ENCODE measurements at regions not wholly inside any gene's neighbourhood (a gene's known extent, or its start where the extent isn't known, plus 50 kb on each side); places are given as distances from the start of the nearest gene placed in this dataset.
A peak's percentile ranks its signal among the peaks of the same experiment; 100 is the strongest.

DNA sequence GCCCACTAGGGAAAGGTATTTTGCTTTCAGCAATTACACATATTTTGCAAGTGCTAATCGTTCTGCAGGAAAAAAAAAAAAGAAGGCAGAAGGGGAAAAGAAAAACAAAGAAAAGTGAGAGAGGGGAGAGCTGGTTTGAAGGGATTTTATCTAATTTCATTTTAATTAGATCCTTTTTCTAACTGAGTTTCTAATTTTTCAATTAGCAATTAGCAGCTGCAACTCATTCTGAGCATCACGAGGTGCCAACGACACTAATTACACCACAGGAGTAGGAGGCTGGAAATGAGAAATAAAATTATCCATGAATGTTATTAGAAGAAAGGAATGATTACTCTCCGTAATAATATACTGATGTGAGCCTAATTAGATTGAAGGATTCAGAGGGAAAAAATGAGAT, 481.0 kb upstream of the CAMK1G start:
- DNase-seq (ENCODE audit: low read depth in 4 of 6, low spot score in 6 of 6) = peak in 2 of 6 donors; percentile 69 to 92
- no peaks in the 10 kb centered on the region for H3K27me3 ChIP-seq (ENCODE audit: control insufficient read depth, insufficient read depth, low read length)
- WGBS (ENCODE audit: insufficient coverage) = no CpG with 5 or more reads among the region's 4 CpGs

DNA sequence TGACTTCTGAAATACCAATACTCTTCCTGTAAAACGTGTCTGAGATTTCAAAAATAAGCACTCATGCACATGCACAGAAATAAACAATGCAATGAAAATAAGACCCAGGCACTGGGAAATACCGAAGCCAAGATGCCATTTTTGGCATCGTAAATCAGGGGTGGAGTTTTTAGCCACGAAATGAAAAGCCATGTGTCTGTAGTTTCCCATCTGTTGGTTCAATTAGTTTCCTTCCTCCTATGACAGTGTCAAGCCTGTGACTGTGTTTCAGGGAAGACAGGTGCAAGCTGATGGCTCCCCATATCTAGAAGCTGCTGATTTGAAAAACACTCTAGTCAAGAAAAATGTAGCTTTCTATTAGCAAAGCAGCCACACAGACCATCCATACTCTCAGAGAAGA, 480.4 kb upstream of the CAMK1G start:
- H3K27ac ChIP-seq (ENCODE audit: low read depth, low read length) = no peak overlapping the region
- DNase-seq (ENCODE audit: low read depth in 4 of 6, low spot score in 6 of 6) = peak in 2 of 6 donors; percentile 82 to 91
- H3K27me3 ChIP-seq (ENCODE audit: control insufficient read depth, insufficient read depth, low read length) = no peaks in the 10 kb centered on the region
- no peak overlapping the region for H3K4me3 ChIP-seq (ENCODE audit: low read depth, low read length)
- WGBS (ENCODE audit: insufficient coverage) = 50% methylated on average over 2 of the region's 4 CpGs
- no peaks in the 10 kb centered on the region for H3K9me3 ChIP-seq (ENCODE audit: control insufficient read depth, insufficient read depth, low read length)
- no peaks in the 10 kb centered on the region for H3K36me3 ChIP-seq (ENCODE audit: control insufficient read depth, insufficient read depth, low read length)
- peaks cover 21% of the 10 kb centered on the region for H3K4me1 ChIP-seq (ENCODE audit: control insufficient read depth, insufficient read depth, low read length)

More for the DNA sequence above, 481.0 kb upstream of the CAMK1G start:
- Histone ChIP-seq H3K36me3 (ENCODE audit: control insufficient read depth, insufficient read depth, low read length) (no peaks in the 10 kb centered on the region), H3K9me3 (ENCODE audit: control insufficient read depth, insufficient read depth, low read length) (no peaks in the 10 kb centered on the region), H3K4me1 (ENCODE audit: control insufficient read depth, insufficient read depth, low read length) (peaks cover 21% of the 10 kb centered on the region), H3K4me3 (ENCODE audit: low read depth, low read length) (no peak overlapping the region), H3K27ac (ENCODE audit: low read depth, low read length) (no peak overlapping the region)

DNA sequence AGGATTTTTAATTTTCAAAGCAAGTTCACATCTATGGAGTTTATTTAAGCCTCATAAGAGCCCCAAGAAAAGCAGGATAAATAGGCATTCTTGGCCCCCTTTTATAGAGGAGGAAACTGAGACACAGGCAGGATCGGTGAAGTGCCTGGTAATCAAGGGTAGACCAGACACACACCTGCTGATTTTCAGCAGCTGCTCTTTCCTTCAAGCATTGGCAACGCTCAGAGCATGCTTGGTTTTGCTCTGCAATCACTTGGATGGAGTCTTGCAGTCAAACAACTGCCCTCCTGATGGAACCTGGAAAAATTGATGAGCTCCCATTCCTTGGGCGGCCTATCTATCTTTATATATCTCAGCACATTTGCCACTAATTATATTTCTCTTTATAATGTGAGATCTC, 478.9 kb upstream of the CAMK1G start:
- WGBS (ENCODE audit: insufficient coverage) = 42% methylated on average over 2 of the region's 3 CpGs
- Histone ChIP-seq H3K4me1 (ENCODE audit: control insufficient read depth, insufficient read depth, low read length) (peaks cover 21% of the 10 kb centered on the region), H3K27me3 (ENCODE audit: control insufficient read depth, insufficient read depth, low read length) (no peaks in the 10 kb centered on the region), H3K36me3 (ENCODE audit: control insufficient read depth, insufficient read depth, low read length) (no peaks in the 10 kb centered on the region), H3K4me3 (ENCODE audit: low read depth, low read length) (no peak overlapping the region), H3K27ac (ENCODE audit: low read depth, low read length) (no peak overlapping the region), H3K9me3 (ENCODE audit: control insufficient read depth, insufficient read depth, low read length) (no peaks in the 10 kb centered on the region)
- peak in 1 of 6 donors; percentile 68 for DNase-seq (ENCODE audit: low read depth in 4 of 6, low spot score in 6 of 6)

DNA sequence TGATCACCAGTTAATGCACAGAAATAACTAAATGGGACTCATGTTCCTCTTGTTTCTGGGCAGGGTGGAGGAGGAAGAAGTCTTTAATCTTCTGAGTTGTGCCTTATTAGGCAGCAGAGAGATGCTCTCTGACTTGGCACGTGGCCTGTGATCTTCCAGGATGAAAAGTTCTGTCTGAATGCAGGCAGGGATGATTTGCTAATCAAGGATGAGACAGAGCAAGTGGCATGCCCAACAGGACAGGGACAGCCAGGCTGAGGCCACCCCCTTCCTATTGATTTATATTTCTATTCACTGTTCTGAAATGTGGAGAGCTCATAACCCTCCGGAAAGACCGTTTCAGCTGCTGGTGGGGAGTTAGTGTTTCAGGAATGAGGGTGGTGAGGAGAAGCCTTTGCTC, 477.8 kb upstream of the CAMK1G start:
- Histone ChIP-seq H3K27me3 (ENCODE audit: control insufficient read depth, insufficient read depth, low read length) (no peaks in the 10 kb centered on the region), H3K4me1 (ENCODE audit: control insufficient read depth, insufficient read depth, low read length) (peaks cover 18% of the 10 kb centered on the region), H3K36me3 (ENCODE audit: control insufficient read depth, insufficient read depth, low read length) (no peaks in the 10 kb centered on the region), H3K4me3 (ENCODE audit: low read depth, low read length) (no peak overlapping the region), H3K9me3 (ENCODE audit: control insufficient read depth, insufficient read depth, low read length) (no peaks in the 10 kb centered on the region), H3K27ac (ENCODE audit: low read depth, low read length) (no peak overlapping the region)
- no peak for DNase-seq (ENCODE audit: low read depth in 4 of 6, low spot score in 6 of 6)
- 25% methylated on average over 1 of the region's 3 CpGs for WGBS (ENCODE audit: insufficient coverage)

DNA sequence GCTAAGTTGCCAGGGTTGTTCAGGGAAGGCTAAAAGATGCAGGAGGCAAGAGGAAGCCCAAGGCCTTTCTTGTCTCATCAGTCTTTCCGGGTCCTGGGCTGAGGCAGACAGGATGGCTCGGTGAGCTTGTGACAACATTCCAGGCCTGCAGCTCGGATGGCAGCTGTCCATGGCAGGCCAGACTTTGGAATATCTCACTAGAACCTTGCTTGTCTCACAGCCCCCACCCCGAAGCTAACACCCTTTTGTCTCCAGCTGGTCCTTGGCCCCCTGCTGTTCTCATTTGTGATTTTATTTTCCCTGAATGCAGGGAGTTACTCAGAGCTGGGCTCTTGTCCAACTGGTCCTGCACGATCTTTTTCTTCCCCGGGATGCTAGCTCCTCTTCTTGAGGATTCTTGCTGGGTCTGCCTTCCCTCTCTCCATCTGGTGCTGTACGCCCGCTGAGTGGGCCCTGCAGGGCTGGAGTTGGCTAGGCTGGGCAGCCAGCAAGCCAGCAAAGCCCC, 477.2 kb upstream of the CAMK1G start:
- Histone ChIP-seq H3K27ac (ENCODE audit: low read depth, low read length) (no peak overlapping the region), H3K9me3 (ENCODE audit: control insufficient read depth, insufficient read depth, low read length) (no peaks in the 10 kb centered on the region), H3K4me3 (ENCODE audit: low read depth, low read length) (no peak overlapping the region), H3K4me1 (ENCODE audit: control insufficient read depth, insufficient read depth, low read length) (peaks cover 18% of the 10 kb centered on the region), H3K27me3 (ENCODE audit: control insufficient read depth, insufficient read depth, low read length) (no peaks in the 10 kb centered on the region), H3K36me3 (ENCODE audit: control insufficient read depth, insufficient read depth, low read length) (no peaks in the 10 kb centered on the region)
- DNase-seq (ENCODE audit: low read depth in 4 of 6, low spot score in 6 of 6) = peak in 3 of 6 donors; percentile 51 to 97 (median 84)
- 13% methylated on average over 8 of the region's 8 CpGs for WGBS (ENCODE audit: insufficient coverage)

DNA sequence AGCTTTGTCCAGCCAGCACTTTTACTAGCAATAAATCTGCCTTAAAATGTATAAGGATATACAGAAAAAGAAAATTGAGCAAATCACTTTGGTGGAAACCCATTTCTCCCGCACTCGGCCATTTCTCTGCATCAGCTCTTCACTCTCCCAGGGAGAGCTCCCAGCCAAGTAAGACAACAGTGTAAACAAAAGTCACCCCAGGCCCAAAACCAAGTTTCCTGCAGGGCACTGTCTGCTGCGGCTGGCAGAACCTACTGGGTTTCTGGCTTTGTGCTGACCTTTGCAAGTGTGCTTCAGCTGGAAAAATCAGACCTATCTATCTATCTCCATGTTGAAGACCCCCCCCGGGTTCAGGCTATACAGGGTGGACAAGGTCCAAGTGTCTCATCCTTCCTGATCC, 476.7 kb upstream of the CAMK1G start:
- Histone ChIP-seq H3K4me3 (ENCODE audit: low read depth, low read length) (no peak overlapping the region), H3K27ac (ENCODE audit: low read depth, low read length) (no peak overlapping the region), H3K27me3 (ENCODE audit: control insufficient read depth, insufficient read depth, low read length) (no peaks in the 10 kb centered on the region), H3K9me3 (ENCODE audit: control insufficient read depth, insufficient read depth, low read length) (no peaks in the 10 kb centered on the region), H3K4me1 (ENCODE audit: control insufficient read depth, insufficient read depth, low read length) (peaks cover 18% of the 10 kb centered on the region), H3K36me3 (ENCODE audit: control insufficient read depth, insufficient read depth, low read length) (no peaks in the 10 kb centered on the region)
- DNase-seq (ENCODE audit: low read depth in 4 of 6, low spot score in 6 of 6) = no peak
- 42% methylated on average over 2 of the region's 4 CpGs for WGBS (ENCODE audit: insufficient coverage)

DNA sequence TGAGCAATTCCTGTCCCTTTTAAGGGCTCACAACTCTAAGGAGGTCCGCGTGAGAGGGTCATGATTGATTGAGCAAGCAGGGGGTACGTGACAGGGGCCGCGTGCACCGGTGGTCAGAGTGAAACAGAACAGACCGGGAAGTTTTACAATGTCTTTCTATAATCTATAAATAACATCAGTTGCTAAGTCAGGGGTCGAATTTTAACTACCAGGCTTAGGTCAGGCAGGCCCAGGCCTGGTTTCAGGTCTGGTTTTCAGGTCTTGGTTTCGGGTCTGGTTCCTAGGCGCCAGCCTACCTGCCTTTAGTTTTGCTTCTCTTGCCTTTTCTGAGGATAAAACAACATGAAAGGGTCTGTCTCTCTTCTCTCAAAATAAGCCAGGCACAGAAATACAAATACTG, 476.0 kb upstream of the CAMK1G start:
- Histone ChIP-seq H3K9me3 (ENCODE audit: control insufficient read depth, insufficient read depth, low read length) (no peaks in the 10 kb centered on the region), H3K36me3 (ENCODE audit: control insufficient read depth, insufficient read depth, low read length) (no peaks in the 10 kb centered on the region), H3K4me3 (ENCODE audit: low read depth, low read length) (no peak overlapping the region), H3K27ac (ENCODE audit: low read depth, low read length) (no peak overlapping the region), H3K27me3 (ENCODE audit: control insufficient read depth, insufficient read depth, low read length) (no peaks in the 10 kb centered on the region), H3K4me1 (ENCODE audit: control insufficient read depth, insufficient read depth, low read length) (peaks cover 18% of the 10 kb centered on the region)
- DNase-seq (ENCODE audit: low read depth in 4 of 6, low spot score in 6 of 6) = no peak
- 93% methylated on average over 3 of the region's 10 CpGs for WGBS (ENCODE audit: insufficient coverage)

DNA sequence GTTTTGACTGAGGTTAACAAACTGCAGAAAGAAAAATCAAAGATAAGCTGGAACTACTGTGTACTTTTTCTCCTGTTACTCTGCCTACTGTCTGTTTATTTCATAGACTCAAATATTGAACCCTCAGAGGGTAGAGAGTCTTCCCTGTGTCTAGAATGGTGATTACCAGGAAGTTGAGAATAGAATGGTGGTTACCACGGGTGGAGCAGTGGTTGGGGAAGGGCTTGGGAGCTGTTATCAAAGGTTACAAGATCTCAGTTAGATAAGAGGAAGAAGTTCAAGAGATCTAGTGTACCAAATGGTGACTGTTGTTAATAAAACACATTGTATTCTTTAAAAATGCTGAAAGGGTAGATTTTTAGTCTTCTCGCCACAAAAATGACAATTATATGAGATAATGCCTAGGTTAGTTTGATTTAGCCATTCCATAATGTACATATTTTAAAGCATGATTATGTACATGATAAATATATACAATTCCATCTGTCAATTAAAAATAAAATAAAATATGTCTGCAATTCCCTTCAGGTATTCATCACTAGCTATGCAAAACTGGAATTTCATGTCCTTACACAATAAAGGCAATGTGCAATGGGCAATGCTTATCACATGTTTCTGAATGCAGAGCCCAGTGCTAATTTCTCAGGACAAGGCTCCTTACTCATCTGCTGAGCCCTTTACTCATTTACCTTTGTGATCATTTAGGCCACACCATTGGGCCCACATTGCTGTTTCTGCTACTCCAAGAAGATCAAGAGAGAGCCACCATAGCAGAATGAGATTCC, 474.3 kb upstream of the CAMK1G start:
- H3K4me3 ChIP-seq (ENCODE audit: low read depth, low read length) = no peak overlapping the region
- no peak for DNase-seq (ENCODE audit: low read depth in 4 of 6, low spot score in 6 of 6)
- H3K4me1 ChIP-seq (ENCODE audit: control insufficient read depth, insufficient read depth, low read length) = peaks cover 18% of the 10 kb centered on the region
- no peaks in the 10 kb centered on the region for H3K27me3 ChIP-seq (ENCODE audit: control insufficient read depth, insufficient read depth, low read length)
- H3K27ac ChIP-seq (ENCODE audit: low read depth, low read length) = no peak overlapping the region
- WGBS (ENCODE audit: insufficient coverage) = 88% methylated on average over 1 of the region's 2 CpGs
- no peaks in the 10 kb centered on the region for H3K9me3 ChIP-seq (ENCODE audit: control insufficient read depth, insufficient read depth, low read length)
- no peaks in the 10 kb centered on the region for H3K36me3 ChIP-seq (ENCODE audit: control insufficient read depth, insufficient read depth, low read length)

DNA sequence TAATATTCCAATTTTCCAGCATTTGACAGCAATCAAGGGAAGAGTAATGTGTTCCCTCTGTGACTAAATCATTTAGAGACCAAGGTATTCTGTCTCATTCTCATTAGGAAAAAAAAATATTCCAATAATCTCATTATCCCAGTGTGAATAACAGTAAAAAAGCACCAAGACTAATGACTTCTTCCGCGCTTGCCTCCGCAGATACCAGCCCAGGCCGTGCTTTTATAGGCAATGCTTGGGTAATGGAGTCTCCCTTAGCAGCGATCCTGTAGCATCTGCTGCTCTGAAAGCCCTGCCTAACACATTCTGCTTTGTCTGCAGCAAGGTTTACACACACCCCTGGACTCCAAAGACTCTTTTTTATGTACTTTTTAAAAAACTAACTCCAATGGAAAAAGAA, 470.0 kb upstream of the CAMK1G start:
- peak in 1 of 6 donors; percentile 92 for DNase-seq (ENCODE audit: low read depth in 4 of 6, low spot score in 6 of 6)
- Histone ChIP-seq H3K27me3 (ENCODE audit: control insufficient read depth, insufficient read depth, low read length) (no peaks in the 10 kb centered on the region), H3K4me3 (ENCODE audit: low read depth, low read length) (no peak overlapping the region), H3K36me3 (ENCODE audit: control insufficient read depth, insufficient read depth, low read length) (no peaks in the 10 kb centered on the region), H3K27ac (ENCODE audit: low read depth, low read length) (no peak overlapping the region), H3K4me1 (ENCODE audit: control insufficient read depth, insufficient read depth, low read length) (no peaks in the 10 kb centered on the region), H3K9me3 (ENCODE audit: control insufficient read depth, insufficient read depth, low read length) (no peaks in the 10 kb centered on the region)
- 61% methylated on average over 5 of the region's 5 CpGs for WGBS (ENCODE audit: insufficient coverage)

DNA sequence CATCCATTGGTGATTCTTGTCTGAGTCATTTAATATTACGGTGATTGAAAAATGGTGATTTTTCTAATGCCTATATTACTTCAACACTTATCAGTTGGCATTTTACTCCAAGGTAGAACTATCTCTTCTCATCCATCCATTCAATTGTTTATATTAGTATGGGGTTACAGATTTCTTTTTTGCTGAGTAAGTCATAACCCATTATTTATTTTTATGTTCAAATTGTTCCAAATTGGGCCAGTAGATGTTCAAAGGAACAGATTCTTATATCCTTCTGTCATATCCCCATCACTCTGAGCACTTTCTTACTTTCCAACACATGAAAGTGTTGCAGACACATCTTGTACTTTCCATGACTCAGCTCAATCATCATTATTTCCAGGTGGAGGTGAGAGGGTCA, 466.8 kb upstream of the CAMK1G start:
- H3K4me3 ChIP-seq (ENCODE audit: low read depth, low read length) = no peak overlapping the region
- no peaks in the 10 kb centered on the region for H3K4me1 ChIP-seq (ENCODE audit: control insufficient read depth, insufficient read depth, low read length)
- no peaks in the 10 kb centered on the region for H3K36me3 ChIP-seq (ENCODE audit: control insufficient read depth, insufficient read depth, low read length)
- no CpG with 5 or more reads among the region's 1 CpG for WGBS (ENCODE audit: insufficient coverage)
- H3K27me3 ChIP-seq (ENCODE audit: control insufficient read depth, insufficient read depth, low read length) = no peaks in the 10 kb centered on the region
- H3K27ac ChIP-seq (ENCODE audit: low read depth, low read length) = no peak overlapping the region
- DNase-seq (ENCODE audit: low read depth in 4 of 6, low spot score in 6 of 6) = no peak
- no peaks in the 10 kb centered on the region for H3K9me3 ChIP-seq (ENCODE audit: control insufficient read depth, insufficient read depth, low read length)
